Transverse colon (tissue), 4 donors: ENCODE measurements at regions not wholly inside any gene's neighbourhood (a gene's known extent, or its start where the extent isn't known, plus 50 kb on each side); places are given as distances from the start of the nearest gene placed in this dataset.

Experiments
- POLR2A ChIP-seq: fragments of 450-650 bp; IDR thresholded peaks from one replicate; pipeline ENCODE4 v1.6.1; 2016; ENCODE audit warnings: antibody characterized with exemption, mild to moderate bottlenecking, moderate library complexity
- POLR2AphosphoS5 ChIP-seq, 3 donors: sonication (generic); formaldehyde crosslinking; IDR thresholded peaks; one replicate each; pipeline ENCODE4 v1.6.1; 2016; ENCODE audit warnings: antibody characterized with exemption in 3 of 3
- TF ChIP-seq, protein P1 (sequence below), 5 experiments: fragments of 200-600 bp in 3 of 5; fragments of 450-650 bp in 2 of 5; sonication (generic) in 3 of 5; IDR thresholded peaks; 1 replicate in 2 of 5; 2 replicates in 3 of 5; pipeline ENCODE4 v1.5.1; 2016 to 2017; ENCODE audit warnings: antibody characterized with exemption in 5 of 5, inconsistent platforms in 3 of 5, mild to moderate bottlenecking in 2 of 5, moderate library complexity in 1 of 5

DNA sequence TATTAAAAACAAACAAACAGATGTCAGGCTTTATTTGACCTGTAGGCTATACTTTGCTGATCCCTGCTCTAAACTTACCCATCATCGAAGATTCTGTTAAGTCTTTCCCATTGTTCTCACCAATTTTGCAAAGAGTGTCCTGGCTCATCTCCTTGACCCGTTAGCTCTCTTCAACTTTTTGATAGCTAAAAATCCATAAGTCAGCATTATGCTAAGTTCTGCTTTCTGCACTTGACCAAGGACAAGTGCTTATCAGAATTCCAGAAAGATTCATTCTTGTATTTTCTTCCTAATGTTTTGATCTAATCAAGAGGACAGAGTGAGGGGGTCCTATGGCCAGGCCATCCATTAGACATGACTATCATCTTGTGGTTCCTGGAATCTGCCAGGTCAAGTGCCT lies 503.5 kb downstream of the FUT8 start:
- TF ChIP-seq POLR2A (no peak), POLR2AphosphoS5 (IDR thresholded peaks at IDR 0.05) (no peak)
- TF ChIP-seq, protein P1, sequence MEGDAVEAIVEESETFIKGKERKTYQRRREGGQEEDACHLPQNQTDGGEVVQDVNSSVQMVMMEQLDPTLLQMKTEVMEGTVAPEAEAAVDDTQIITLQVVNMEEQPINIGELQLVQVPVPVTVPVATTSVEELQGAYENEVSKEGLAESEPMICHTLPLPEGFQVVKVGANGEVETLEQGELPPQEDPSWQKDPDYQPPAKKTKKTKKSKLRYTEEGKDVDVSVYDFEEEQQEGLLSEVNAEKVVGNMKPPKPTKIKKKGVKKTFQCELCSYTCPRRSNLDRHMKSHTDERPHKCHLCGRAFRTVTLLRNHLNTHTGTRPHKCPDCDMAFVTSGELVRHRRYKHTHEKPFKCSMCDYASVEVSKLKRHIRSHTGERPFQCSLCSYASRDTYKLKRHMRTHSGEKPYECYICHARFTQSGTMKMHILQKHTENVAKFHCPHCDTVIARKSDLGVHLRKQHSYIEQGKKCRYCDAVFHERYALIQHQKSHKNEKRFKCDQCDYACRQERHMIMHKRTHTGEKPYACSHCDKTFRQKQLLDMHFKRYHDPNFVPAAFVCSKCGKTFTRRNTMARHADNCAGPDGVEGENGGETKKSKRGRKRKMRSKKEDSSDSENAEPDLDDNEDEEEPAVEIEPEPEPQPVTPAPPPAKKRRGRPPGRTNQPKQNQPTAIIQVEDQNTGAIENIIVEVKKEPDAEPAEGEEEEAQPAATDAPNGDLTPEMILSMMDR (IDR thresholded peaks at IDR 0.05): no peak
